A549 (cell line): ENCODE measurements at regions not wholly inside any gene's neighbourhood (a gene's known extent, or its start where the extent isn't known, plus 50 kb on each side); places are given as distances from the start of the nearest gene placed in this dataset.

Experiments used
- ATAC-seq, 2 experiments: fragments of 200-7000 bp in 1 of 2; fragments of >200 bp in 1 of 2; cut with Nextera tagmentation in 1 of 2; cut with Tn5 transposase in 1 of 2; 3 replicates each; pipeline versions ENCODE4 v1.8.0 to v1.9.1; 2018 to 2020; ENCODE audit warnings: mild to moderate bottlenecking in 1 of 2, moderate library complexity in 1 of 2
- CTCF ChIA-PET: fragments of 300-600 bp; sonication (Branson Sonifier 250); formaldehyde crosslinking; extraction: SDS; loops from one replicate; lab custom pipeline; 2021; ENCODE audit warnings: antibody characterized with exemption, inconsistent platforms; lab: Yijun Ruan, JAX
- POLR2A ChIA-PET: fragments of 350-600 bp; formaldehyde crosslinking; extraction: SDS; loops from one replicate; lab custom pipeline; 2021; ENCODE audit warnings: antibody characterized with exemption, inconsistent platforms; lab: Yijun Ruan, JAX
- DNase-seq, 2 experiments: peaks; one replicate each; pipeline versions ENCODE4 v3.0.0 to v3.0.0-alpha.2; 2011 to 2016; ENCODE audit warnings: low read depth in 1 of 2, low spot score in 1 of 2
- FAIRE-seq: peaks from 2 replicates; lab custom pipeline; 2011; peaks lifted over from hg19 to GRCh38; lab: Jason Lieb, UNC
- H3K27ac ChIP-seq, 2 experiments: fragments of >200 bp; sonication (Bioruptor Twin); formaldehyde crosslinking; 3 replicates each; pipeline ENCODE4 v1.5.1; 2016 to 2017
- H3K4me1 ChIP-seq: fragments of >200 bp; sonication (Bioruptor Twin); formaldehyde crosslinking; 3 replicates; pipeline ENCODE4 v1.6.1; 2016
- H3K4me2 ChIP-seq: fragments of >200 bp; sonication (Bioruptor Twin); formaldehyde crosslinking; 3 replicates; pipeline ENCODE4 v1.6.1; 2016
- H3K4me3 ChIP-seq: fragments of >200 bp; sonication (Bioruptor Twin); formaldehyde crosslinking; 3 replicates; pipeline ENCODE4 v1.5.1; 2016
- H3K9me3 ChIP-seq: fragments of >200 bp; sonication (Bioruptor Twin); formaldehyde crosslinking; 3 replicates; pipeline ENCODE4 v1.6.1; 2016
- ATOH8 ChIP-seq: fragments of 250-450 bp; sonication (Bioruptor Pico); IDR thresholded peaks from 2 replicates; pipeline ENCODE4 v1.5.0; 2020; ENCODE audit warnings: low read depth, mild to moderate bottlenecking, moderate library complexity
- BCL3 ChIP-seq: fragments of >200 bp; sonication (Bioruptor Twin); formaldehyde crosslinking; IDR thresholded peaks from 3 replicates; pipeline ENCODE4 v1.6.1; 2016
- CBX2 ChIP-seq: fragments of 200-600 bp; sonication (generic); IDR thresholded peaks from 2 replicates; pipeline ENCODE4 v1.6.1; 2016; ENCODE audit warnings: low read depth, mild to moderate bottlenecking, borderline replicate concordance
- CHD2 ChIP-seq: fragments of 150-350 bp; IDR thresholded peaks from 2 replicates; pipeline ENCODE4 v1.6.1; 2014; ENCODE audit warnings: low read length; ENCODE audit not compliant: partially characterized antibody
- CHD4 ChIP-seq: fragments of 200-600 bp; sonication (generic); IDR thresholded peaks from 2 replicates; pipeline ENCODE4 v1.6.1; 2016; ENCODE audit warnings: antibody characterized with exemption, mild to moderate bottlenecking, borderline replicate concordance
- EP300 ChIP-seq, 2 experiments: fragments of >200 bp; sonication (Bioruptor Twin); formaldehyde crosslinking; IDR thresholded peaks; 2 replicates in 1 of 2; 3 replicates in 1 of 2; pipeline ENCODE4 v1.6.1; 2016 to 2017
- ESRRA ChIP-seq: fragments of 150-350 bp; IDR thresholded peaks from 2 replicates; pipeline ENCODE4 v1.6.1; 2014; ENCODE audit warnings: mild to moderate bottlenecking, low read length, borderline replicate concordance
- FOSL2 ChIP-seq, 2 experiments: fragments of 450-650 bp in 1 of 2; fragments of >200 bp in 1 of 2; sonication (Bioruptor Twin) in 1 of 2; formaldehyde crosslinking; IDR thresholded peaks; 2 replicates each; pipeline versions ENCODE4 v1.5.0 to v1.6.1; 2016 to 2020; ENCODE audit warnings: mild to moderate bottlenecking in 1 of 2, moderate library complexity in 1 of 2
- HDAC2 ChIP-seq: fragments of 200-600 bp; sonication (generic); IDR thresholded peaks from 2 replicates; pipeline ENCODE4 v1.6.1; 2016
- HEYL ChIP-seq: fragments of 250-450 bp; sonication (Bioruptor Pico); IDR thresholded peaks from 2 replicates; pipeline ENCODE4 v1.8.0; 2021; ENCODE audit warnings: mild to moderate bottlenecking, moderate library complexity
- HMGXB4 ChIP-seq: fragments of 250-450 bp; sonication (Bioruptor Pico); IDR thresholded peaks from 2 replicates; pipeline ENCODE4 v1.5.0; 2021; ENCODE audit warnings: mild to moderate bottlenecking, moderate library complexity, borderline replicate concordance
- JUN ChIP-seq, 2 experiments: fragments of >200 bp; sonication (Bioruptor Twin); formaldehyde crosslinking; IDR thresholded peaks; 2 replicates in 1 of 2; 3 replicates in 1 of 2; pipeline ENCODE4 v1.6.1; 2016 to 2017
- JUNB ChIP-seq: fragments of >200 bp; sonication (Bioruptor Twin); formaldehyde crosslinking; IDR thresholded peaks from 2 replicates; pipeline ENCODE4 v1.6.1; 2016
- KDM1A ChIP-seq: fragments of 200-600 bp; sonication (generic); IDR thresholded peaks from 2 replicates; pipeline ENCODE4 v1.6.1; 2016; ENCODE audit warnings: low read depth, mild to moderate bottlenecking
- MYC ChIP-seq: IDR thresholded peaks from 2 replicates; pipeline ENCODE4 v1.6.1; 2012; ENCODE audit warnings: mild to moderate bottlenecking, inconsistent platforms, low read length, improper control_type of control experiment, borderline replicate concordance
- NFE2L2 ChIP-seq: fragments of 150-350 bp; conservative IDR thresholded peaks from 2 replicates; pipeline ENCODE4 v1.6.1; 2014; ENCODE audit warnings: low read length
- NPAS2 ChIP-seq: fragments of 250-450 bp; sonication (Bioruptor Pico); IDR thresholded peaks from 2 replicates; pipeline ENCODE4 v1.8.0; 2022; ENCODE audit warnings: mild to moderate bottlenecking, moderate library complexity, borderline replicate concordance
- RAD21 ChIP-seq, 2 experiments: fragments of >200 bp in 1 of 2; sonication (Bioruptor Twin) in 1 of 2; formaldehyde crosslinking in 1 of 2; IDR thresholded peaks in 1 of 2; conservative IDR thresholded peaks in 1 of 2; 2 replicates in 1 of 2; 3 replicates in 1 of 2; pipeline ENCODE4 v1.6.1; 2012 to 2018; ENCODE audit warnings: inconsistent platforms in 1 of 2
- REST ChIP-seq: fragments of 200-600 bp; sonication (generic); IDR thresholded peaks from 2 replicates; pipeline ENCODE4 v1.6.1; 2016; ENCODE audit warnings: antibody characterized with exemption, mild to moderate bottlenecking, moderate library complexity
- RNF2 ChIP-seq: fragments of 200-600 bp; sonication (generic); IDR thresholded peaks from 2 replicates; pipeline ENCODE4 v1.6.1; 2016; ENCODE audit warnings: low read depth, mild to moderate bottlenecking, antibody characterized with exemption, moderate library complexity, borderline replicate concordance
- TFCP2L1 ChIP-seq: fragments of 250-450 bp; sonication (Bioruptor Pico); IDR thresholded peaks from 2 replicates; pipeline ENCODE4 v1.5.0; 2021; ENCODE audit warnings: mild to moderate bottlenecking
- USF2 ChIP-seq: fragments of 450-650 bp; IDR thresholded peaks from 2 replicates; pipeline ENCODE4 v1.6.1; 2014; ENCODE audit warnings: antibody characterized with exemption
- ZSCAN20 ChIP-seq: fragments of 250-450 bp; sonication (Bioruptor Pico); IDR thresholded peaks from 2 replicates; pipeline ENCODE4 v1.8.0; 2022; ENCODE audit warnings: mild to moderate bottlenecking, moderate library complexity
- WGBS: methylation state at CpG from one replicate; pipeline ENCODE4 v1.1.6; 2017; ENCODE audit errors: missing lambda C conversion rate; 5-methylcytosine and 5-hydroxymethylcytosine counted together

GRCh38 chr6:44040786-44041185 is 86.5 kb downstream of the MRPL14 start:
- FAIRE-seq (no peak), ATAC-seq (no peak), DNase-seq (no peak)
- CTCF ChIA-PET = interaction anchor here (0.7 to 1.5 kb wide), 2 partner anchors 9 to 14 kb away, joined by 3 to 4 read pairs; no protein-coding TSS in a partner anchor
- 100% methylated on average over 2 of the region's 4 CpGs for WGBS
- Histone ChIP-seq H3K4me2 (peak overlapping the region; percentile 75), H3K4me3 (no peak overlapping the region), H3K4me1 (peaks cover 76% of the 10 kb centered on the region), H3K9me3 (no peaks in the 10 kb centered on the region), H3K27ac (peak overlapping the region; percentile 95 to 98)
- POLR2A ChIA-PET = no interaction called here
- no peak for TF ChIP-seq ATOH8 (CRISPR knock-in tag)

- Histone ChIP-seq H3K4me1 (peaks cover 79% of the 10 kb centered on the region), H3K4me3 (no peak overlapping the region), H3K4me2 (no peak overlapping the region), H3K27ac (peak overlapping the region; percentile 95 to 98)
- ChIA-PET CTCF (interaction anchor here (1.0 to 1.2 kb wide), 2 partner anchors 15 to 265 kb away, joined by 3 read pairs; no protein-coding TSS in a partner anchor), POLR2A (no interaction called here)
- FAIRE-seq = no peak
- no peak for ATAC-seq
- TF ChIP-seq FOSL2 (IDR thresholded peaks at IDR 0.05) (no peak), FOSL2 (CRISPR knock-in tag; IDR thresholded peaks at IDR 0.05) (no peak), HEYL (no peak), USF2 (no peak), JUN (IDR thresholded peaks at IDR 0.05) (no peak), ESRRA (no peak), HDAC2 (no peak), MYC (no peak), CBX2 (no peak)
- TF ChIP-seq, all 56 proteins: peak for 0
- H3K9me3 ChIP-seq = no peaks in the 10 kb centered on the region
- no peak for DNase-seq
- 72% methylated on average over 5 of the region's 7 CpGs for WGBS
Observed at GRCh38 chr6:44039839-44040350, 87.4 kb downstream of the MRPL14 start.

GRCh38 chr6:44039191-44039719 is 88.0 kb downstream of the MRPL14 start:
- no peak for DNase-seq
- H3K4me2 ChIP-seq = peak overlapping the region; percentile 23; the same call in 1 of the 3 replicates
- FAIRE-seq = no peak
- H3K4me1 ChIP-seq = peaks cover 83% of the 10 kb centered on the region
- CTCF ChIA-PET = interaction anchor here (0.6 to 1.3 kb wide), 4 partner anchors 16 to 869 kb away, joined by 3 to 4 read pairs (median 3); no protein-coding TSS in a partner anchor
- no peak for TF ChIP-seq RNF2
- TF ChIP-seq ZSCAN20 = no peak
- TF ChIP-seq JUNB = no peak
- TF ChIP-seq CHD4 = no peak
- TF ChIP-seq ESRRA = no peak
- TF ChIP-seq BCL3 = no peak
- TF ChIP-seq HMGXB4 = no peak
- TF ChIP-seq REST = no peak
- TF ChIP-seq CHD2 = no peak
- TF ChIP-seq EP300 (IDR thresholded peaks at IDR 0.05) = no peak
- TF ChIP-seq NPAS2 (CRISPR knock-in tag) = no peak
- no peak for TF ChIP-seq NFE2L2
- no peak for TF ChIP-seq TFCP2L1 (CRISPR knock-in tag)
- no peak for TF ChIP-seq KDM1A
- no peak for TF ChIP-seq RAD21 (conservative IDR thresholded peaks at IDR 0.05 in 1 of 2, IDR thresholded peaks at IDR 0.05 in 1 of 2)
- peak overlapping the region; percentile 95 to 98 for H3K27ac ChIP-seq
- 85% methylated on average over 5 of the region's 6 CpGs for WGBS
- H3K9me3 ChIP-seq = no peaks in the 10 kb centered on the region
- ATAC-seq = no peak
- H3K4me3 ChIP-seq = no peak overlapping the region
- POLR2A ChIA-PET = no interaction called here
